PC-9 (cell line): ENCODE measurements at regions not wholly inside any gene's neighbourhood (a gene's known extent, or its start where the extent isn't known, plus 50 kb on each side); places are given as distances from the start of the nearest gene placed in this dataset.
"Not testable (repeated sequence)": the region's sequence is repeated elsewhere in the genome, so short reads cannot be mapped to it uniquely, and the experiment has no call there.

Experiments used
- BruUV-seq: library from RNA; stranded (reverse); fragments of 400-500 nt; replicated peaks from 2 replicates; lab custom pipeline; 2021; lab: Mats Ljungman, UMichigan
- CTCF ChIA-PET: fragments of 300-600 bp; sonication (Branson Sonifier 250); formaldehyde crosslinking; loops from one replicate; lab custom pipeline; 2022; ENCODE audit warnings: antibody characterized with exemption; lab: Charles Lee
- POLR2A ChIA-PET: fragments of 300-600 bp; sonication (Branson Sonifier 250); formaldehyde crosslinking; loops from one replicate; lab custom pipeline; 2022; ENCODE audit warnings: antibody characterized with exemption; ENCODE audit not compliant: unreplicated experiment; lab: Charles Lee
- DNase-seq, 2 experiments: peaks; one replicate each; pipeline versions ENCODE4 v3.0.0 to v3.0.0-alpha.2; 2015 to 2022; ENCODE audit warnings: mixed read lengths in 1 of 2
- H2AFZ ChIP-seq: fragments of 200-600 bp; sonication (generic); 2 replicates; pipeline ENCODE4 v1.8.1; 2017; ENCODE audit warnings: antibody characterized with exemption
- H3F3A ChIP-seq: fragments of 200-600 bp; sonication (generic); 2 replicates; pipeline ENCODE4 v1.8.1; 2017; ENCODE audit warnings: antibody characterized with exemption, mild to moderate bottlenecking, low read depth; ENCODE audit not compliant: insufficient read depth
- H3K27ac ChIP-seq: fragments of 200-600 bp; sonication (generic); 2 replicates; pipeline ENCODE4 v1.6.1; 2016; ENCODE audit warnings: mixed run types
- H3K27me3 ChIP-seq: fragments of 200-600 bp; sonication (generic); 2 replicates; pipeline ENCODE4 v1.6.1; 2016; ENCODE audit warnings: low read depth, mixed run types; ENCODE audit not compliant: insufficient read depth
- H3K36me3 ChIP-seq: fragments of 200-600 bp; sonication (generic); 2 replicates; pipeline ENCODE4 v1.6.1; 2016; ENCODE audit warnings: low read depth, mixed run types
- H3K4me1 ChIP-seq: fragments of 200-600 bp; sonication (generic); replicated peaks from 2 replicates; pipeline ENCODE4 v1.6.1; 2016; ENCODE audit warnings: mixed run types; ENCODE audit not compliant: insufficient read depth
- H3K4me2 ChIP-seq: fragments of 200-600 bp; sonication (generic); 2 replicates; pipeline ENCODE4 v1.6.1; 2017; ENCODE audit warnings: mixed run types
- H3K4me3 ChIP-seq: fragments of 200-600 bp; sonication (generic); 2 replicates; pipeline ENCODE4 v1.6.1; 2016; ENCODE audit warnings: mixed run types
- H3K79me2 ChIP-seq: fragments of 200-600 bp; sonication (generic); 2 replicates; pipeline ENCODE4 v1.6.1; 2017; ENCODE audit warnings: low read depth, mixed run types
- H3K9me2 ChIP-seq: fragments of 200-600 bp; sonication (generic); 2 replicates; pipeline ENCODE4 v1.8.1; 2017; ENCODE audit warnings: mild to moderate bottlenecking; ENCODE audit not compliant: insufficient read depth
- H3K9me3 ChIP-seq: fragments of 200-600 bp; sonication (generic); 2 replicates; pipeline ENCODE4 v1.8.1; 2016; ENCODE audit warnings: low read depth; ENCODE audit not compliant: insufficient read depth
- H4K20me1 ChIP-seq: fragments of 200-600 bp; sonication (generic); 2 replicates; pipeline ENCODE4 v1.8.1; 2017; ENCODE audit not compliant: insufficient read depth
- CTCF ChIP-seq: fragments of 200-600 bp; sonication (generic); conservative IDR thresholded peaks from 2 replicates; pipeline ENCODE4 v1.6.1; 2017; ENCODE audit warnings: mixed run types, antibody characterized with exemption, mild to moderate bottlenecking, moderate library complexity
- EZH2 ChIP-seq: fragments of 200-600 bp; sonication (generic); IDR thresholded peaks from 2 replicates; pipeline ENCODE4 v1.8.0; 2017; ENCODE audit warnings: antibody characterized with exemption, low read depth
- intact Hi-C: fragments of 100-400 bp; cut with micrococcal nuclease; formaldehyde crosslinking; loops from one replicate; pipeline ENCODE4 v1.10.0; 2022; ENCODE audit not compliant: unreplicated experiment

- H3K36me3 ChIP-seq: no peaks in the 10 kb centered on the region
- ChIA-PET POLR2A (no interaction called here), CTCF (no interaction called here)
- peaks cover 8% of the 10 kb centered on the region; the same call in 1 of the 2 replicates for H3K27me3 ChIP-seq
- H3K4me3 ChIP-seq: no peak overlapping the region
- no peaks in the 10 kb centered on the region for H3K4me1 ChIP-seq
- TF ChIP-seq CTCF (no peak), EZH2 (no peak)
- no peaks in the 10 kb centered on the region; the same call in 1 of the 2 replicates for H3K9me3 ChIP-seq
- no peak overlapping the region for H3K4me2 ChIP-seq
- no peaks in the 10 kb centered on the region for H3K9me2 ChIP-seq
- no peak overlapping the region for H2AFZ ChIP-seq
- H3K79me2 ChIP-seq: no peaks in the 10 kb centered on the region
- BruUV-seq: no TSS peak
- no peak for DNase-seq
- H3K27ac ChIP-seq: no peak overlapping the region
- intact Hi-C loops: no loop called here
- no peaks in the 10 kb centered on the region for H4K20me1 ChIP-seq
- no peaks in the 10 kb centered on the region for H3F3A ChIP-seq
These were observed 56.3 kb upstream of the TP53I11 start for GRCh38 chr11:45007011-45007410.

GRCh38 chr11:45015983-45016382 is 65.3 kb upstream of the TP53I11 start:
- H3K4me3 ChIP-seq, POLR2A ChIA-PET, intact Hi-C loops, H3F3A ChIP-seq, H4K20me1 ChIP-seq, CTCF ChIA-PET, H3K4me1 ChIP-seq, H3K27ac ChIP-seq, H3K36me3 ChIP-seq, H3K9me2 ChIP-seq, DNase-seq, H3K79me2 ChIP-seq, H2AFZ ChIP-seq, H3K9me3 ChIP-seq, H3K4me2 ChIP-seq, BruUV-seq: not testable (repeated sequence)
- peaks cover 24% of the 10 kb centered on the region; the same call in 1 of the 2 replicates for H3K27me3 ChIP-seq

- H3K4me1 ChIP-seq, H3K4me2 ChIP-seq, H3K4me3 ChIP-seq, CTCF ChIA-PET, H3K79me2 ChIP-seq, H3K27ac ChIP-seq, H2AFZ ChIP-seq, POLR2A ChIA-PET, H3F3A ChIP-seq, intact Hi-C loops, H3K9me2 ChIP-seq, DNase-seq, H3K36me3 ChIP-seq, BruUV-seq, H3K9me3 ChIP-seq, H4K20me1 ChIP-seq: not testable (repeated sequence)
- H3K27me3 ChIP-seq: peaks cover 29% of the 10 kb centered on the region
These were observed 65.8 kb upstream of the TP53I11 start for GRCh38 chr11:45016446-45016845.

GRCh38 chr11:45017329-45017728 is 66.6 kb upstream of the TP53I11 start:
- ChIA-PET CTCF (no interaction called here), POLR2A (no interaction called here)

More at GRCh38 chr11:45017329-45017728, 66.6 kb upstream of the TP53I11 start:
- no peak overlapping the region for H3K4me3 ChIP-seq
- peaks cover 30% of the 10 kb centered on the region for H3K27me3 ChIP-seq
- H3F3A ChIP-seq: no peaks in the 10 kb centered on the region
- intact Hi-C loops: no loop called here
- no peaks in the 10 kb centered on the region for H3K79me2 ChIP-seq
- BruUV-seq: no TSS peak
- no peaks in the 10 kb centered on the region for H3K4me1 ChIP-seq
- H3K9me3 ChIP-seq: no peaks in the 10 kb centered on the region; the same call in 1 of the 2 replicates
- no peak overlapping the region for H3K4me2 ChIP-seq
- DNase-seq: no peak
- H2AFZ ChIP-seq: no peak overlapping the region
- no peaks in the 10 kb centered on the region for H4K20me1 ChIP-seq
- no peaks in the 10 kb centered on the region for H3K36me3 ChIP-seq
- no peak for TF ChIP-seq EZH2
- peak; percentile 25; the same call in 1 of the 2 replicates for TF ChIP-seq CTCF
- no peak overlapping the region for H3K27ac ChIP-seq
- no peaks in the 10 kb centered on the region for H3K9me2 ChIP-seq
